Dendritic cell treated with granulocyte-macrophage colony-stimulating factor and Interleukin-4, amounts not matched to agents 40 ng/mL and 50 ng/mL, for 4 days (primary cell): ENCODE measurements at regions not wholly inside any gene's neighbourhood (a gene's known extent, or its start where the extent isn't known, plus 50 kb on each side); places are given as distances from the start of the nearest gene placed in this dataset.
"Not testable (repeated sequence)": the region's sequence is repeated elsewhere in the genome, so short reads cannot be mapped to it uniquely, and the experiment has no call there.

ENCODE experiments used
- H3K27ac Mint-ChIP-seq: one replicate; pipeline ENCODE4 v1.8.0; 2022; ENCODE audit warnings: mild to moderate bottlenecking, mixed read lengths
- H3K27me3 Mint-ChIP-seq: one replicate; pipeline ENCODE4 v1.8.0; 2022; ENCODE audit warnings: mild to moderate bottlenecking, mixed read lengths
- H3K36me3 Mint-ChIP-seq: one replicate; pipeline ENCODE4 v1.8.0; 2022; ENCODE audit warnings: low read depth, mixed read lengths
- H3K4me1 Mint-ChIP-seq: one replicate; pipeline ENCODE4 v1.8.0; 2022; ENCODE audit warnings: low read depth, mixed read lengths
- H3K4me3 Mint-ChIP-seq: one replicate; pipeline ENCODE4 v1.8.0; 2022; ENCODE audit warnings: mild to moderate bottlenecking, moderate library complexity, mixed read lengths
- H3K9me3 Mint-ChIP-seq: one replicate; pipeline ENCODE4 v1.8.0; 2022; ENCODE audit warnings: mixed read lengths
- intact Hi-C: fragments of 100-400 bp; cut with micrococcal nuclease; formaldehyde crosslinking; loops from one replicate; pipeline ENCODE4 v1.15.0; 2022

- H3K27ac Mint-ChIP-seq: no peak overlapping the region
- H3K4me3 Mint-ChIP-seq: no peak overlapping the region
- no peaks in the 10 kb centered on the region for H3K36me3 Mint-ChIP-seq
These were observed 586.3 kb upstream of the ANKRD30A start for GRCh38 chr10:36538953-36539586.

GRCh38 chr10:36534471-36535002 is 590.9 kb upstream of the ANKRD30A start:
- Mint-ChIP-seq H3K36me3 (no peaks in the 10 kb centered on the region), H3K4me3 (no peak overlapping the region), H3K27me3 (no peaks in the 10 kb centered on the region), H3K9me3 (no peaks in the 10 kb centered on the region), H3K4me1 (peaks cover 6% of the 10 kb centered on the region), H3K27ac (no peak overlapping the region)
- intact Hi-C loops: no loop called here

More at GRCh38 chr10:36538953-36539586, 586.3 kb upstream of the ANKRD30A start:
- H3K4me1 Mint-ChIP-seq: peaks cover 6% of the 10 kb centered on the region
- no peaks in the 10 kb centered on the region for H3K27me3 Mint-ChIP-seq
- no peaks in the 10 kb centered on the region for H3K9me3 Mint-ChIP-seq
- intact Hi-C loops: no loop called here

GRCh38 chr10:36533861-36534260 is 591.5 kb upstream of the ANKRD30A start:
- intact Hi-C loops: no loop called here
- Mint-ChIP-seq H3K27ac (no peak overlapping the region), H3K27me3 (no peaks in the 10 kb centered on the region), H3K4me3 (no peak overlapping the region), H3K4me1 (peaks cover 6% of the 10 kb centered on the region), H3K36me3 (no peaks in the 10 kb centered on the region), H3K9me3 (no peaks in the 10 kb centered on the region)

- Mint-ChIP-seq H3K27me3 (no peaks in the 10 kb centered on the region), H3K36me3 (no peaks in the 10 kb centered on the region), H3K9me3 (peaks cover 5% of the 10 kb centered on the region), H3K4me3 (no peak overlapping the region), H3K4me1 (peaks cover 6% of the 10 kb centered on the region), H3K27ac (no peak overlapping the region)
- intact Hi-C loops: no loop called here
These were observed 592.1 kb upstream of the ANKRD30A start for GRCh38 chr10:36533316-36533715.

GRCh38 chr10:36531621-36532020 is 593.8 kb upstream of the ANKRD30A start:
- Mint-ChIP-seq H3K4me1 (peaks cover 6% of the 10 kb centered on the region), H3K4me3 (no peak overlapping the region), H3K27me3 (no peaks in the 10 kb centered on the region), H3K9me3 (peaks cover 8% of the 10 kb centered on the region), H3K27ac (no peak overlapping the region), H3K36me3 (no peaks in the 10 kb centered on the region)
- intact Hi-C loops: no loop called here

- Mint-ChIP-seq H3K9me3 (peaks cover 8% of the 10 kb centered on the region), H3K27ac (no peak overlapping the region), H3K4me3 (no peak overlapping the region), H3K27me3 (no peaks in the 10 kb centered on the region), H3K36me3 (no peaks in the 10 kb centered on the region), H3K4me1 (no peaks in the 10 kb centered on the region)
- intact Hi-C loops: no loop called here
These were observed 599.4 kb upstream of the ANKRD30A start for GRCh38 chr10:36526033-36526432.

- H3K4me3 Mint-ChIP-seq, H3K4me1 Mint-ChIP-seq, H3K36me3 Mint-ChIP-seq, intact Hi-C loops, H3K27ac Mint-ChIP-seq, H3K27me3 Mint-ChIP-seq: not testable (repeated sequence)
- peaks cover 12% of the 10 kb centered on the region for H3K9me3 Mint-ChIP-seq
These were observed 601.3 kb upstream of the ANKRD30A start for GRCh38 chr10:36524126-36524525.

GRCh38 chr10:36519909-36520308 is 605.5 kb upstream of the ANKRD30A start:
- intact Hi-C loops: no loop called here
- no peak overlapping the region for H3K27ac Mint-ChIP-seq
- H3K4me3 Mint-ChIP-seq: no peak overlapping the region
- H3K4me1 Mint-ChIP-seq: no peaks in the 10 kb centered on the region
- H3K36me3 Mint-ChIP-seq: no peaks in the 10 kb centered on the region
- no peaks in the 10 kb centered on the region for H3K27me3 Mint-ChIP-seq
- peaks cover 9% of the 10 kb centered on the region for H3K9me3 Mint-ChIP-seq

GRCh38 chr10:36516281-36516680 is 609.1 kb upstream of the ANKRD30A start:
- no peaks in the 10 kb centered on the region for H3K4me1 Mint-ChIP-seq
- H3K36me3 Mint-ChIP-seq: no peaks in the 10 kb centered on the region
- no peaks in the 10 kb centered on the region for H3K27me3 Mint-ChIP-seq
- H3K9me3 Mint-ChIP-seq: peaks cover 9% of the 10 kb centered on the region
- no peak overlapping the region for H3K4me3 Mint-ChIP-seq
- intact Hi-C loops: no loop called here
- H3K27ac Mint-ChIP-seq: no peak overlapping the region

GRCh38 chr10:36515319-36515718 is 610.1 kb upstream of the ANKRD30A start:
- intact Hi-C loops: no loop called here
- no peak overlapping the region for H3K4me3 Mint-ChIP-seq
- H3K27me3 Mint-ChIP-seq: no peaks in the 10 kb centered on the region

GRCh38 chr10:36507715-36508114 is 617.7 kb upstream of the ANKRD30A start:
- intact Hi-C loops: no loop called here
- no peak overlapping the region for H3K4me3 Mint-ChIP-seq

More at GRCh38 chr10:36515319-36515718, 610.1 kb upstream of the ANKRD30A start:
- no peaks in the 10 kb centered on the region for H3K36me3 Mint-ChIP-seq
- H3K9me3 Mint-ChIP-seq: peaks cover 9% of the 10 kb centered on the region
- H3K4me1 Mint-ChIP-seq: no peaks in the 10 kb centered on the region
- H3K27ac Mint-ChIP-seq: no peak overlapping the region

GRCh38 chr10:36506697-36507496 is 618.5 kb upstream of the ANKRD30A start:
- peaks cover 8% of the 10 kb centered on the region for H3K9me3 Mint-ChIP-seq
- no peak overlapping the region for H3K4me3 Mint-ChIP-seq
- H3K27ac Mint-ChIP-seq: no peak overlapping the region
- no peaks in the 10 kb centered on the region for H3K36me3 Mint-ChIP-seq
- H3K27me3 Mint-ChIP-seq: no peaks in the 10 kb centered on the region
- intact Hi-C loops: no loop called here
- H3K4me1 Mint-ChIP-seq: no peaks in the 10 kb centered on the region

More at GRCh38 chr10:36507715-36508114, 617.7 kb upstream of the ANKRD30A start:
- H3K9me3 Mint-ChIP-seq: peaks cover 6% of the 10 kb centered on the region
- no peaks in the 10 kb centered on the region for H3K4me1 Mint-ChIP-seq
- no peaks in the 10 kb centered on the region for H3K27me3 Mint-ChIP-seq
- H3K27ac Mint-ChIP-seq: no peak overlapping the region
- no peaks in the 10 kb centered on the region for H3K36me3 Mint-ChIP-seq

- H3K4me1 Mint-ChIP-seq: no peaks in the 10 kb centered on the region
- H3K4me3 Mint-ChIP-seq: no peak overlapping the region
- intact Hi-C loops: no loop called here
- H3K27ac Mint-ChIP-seq: no peak overlapping the region
- H3K9me3 Mint-ChIP-seq: peaks cover 8% of the 10 kb centered on the region
- H3K36me3 Mint-ChIP-seq: no peaks in the 10 kb centered on the region
- H3K27me3 Mint-ChIP-seq: no peaks in the 10 kb centered on the region
These were observed 619.1 kb upstream of the ANKRD30A start for GRCh38 chr10:36506261-36506660.

- Mint-ChIP-seq H3K36me3 (no peaks in the 10 kb centered on the region), H3K9me3 (peaks cover 8% of the 10 kb centered on the region), H3K27me3 (no peaks in the 10 kb centered on the region), H3K4me1 (no peaks in the 10 kb centered on the region), H3K4me3 (no peak overlapping the region), H3K27ac (no peak overlapping the region)
- intact Hi-C loops: no loop called here
These were observed 620.6 kb upstream of the ANKRD30A start for GRCh38 chr10:36504758-36505157.
